ENCODE measurements at regions not wholly inside any gene's neighbourhood (a gene's known extent, or its start where the extent isn't known, plus 50 kb on each side); places are given as distances from the start of the nearest gene placed in this dataset.

GRCh38 chr3:99342383-99342782 is 296.0 kb upstream of the COL8A1 start:
- H4K5ac ChIP-seq (ENCODE audit: low read length), result no peak overlapping the region
- WGBS (ENCODE audit: extremely low coverage, insufficient coverage, low lambda C conversion rate), result no CpG with 5 or more reads among the region's 1 CpG
- no peaks in the 10 kb centered on the region for H3K27me3 ChIP-seq (ENCODE audit: insufficient read depth, low read length, poor library complexity)
- no peak overlapping the region for H4K8ac ChIP-seq (ENCODE audit: low read depth, low read length)
- H3K79me2 ChIP-seq (ENCODE audit: control insufficient read depth, insufficient read depth, low read length), result no peaks in the 10 kb centered on the region
- no peak overlapping the region for H3K27ac ChIP-seq (ENCODE audit: low read depth, low read length)
- no peak overlapping the region for H2BK15ac ChIP-seq (replicated peaks; ENCODE audit: low read depth)
- no peaks in the 10 kb centered on the region for H3K4me1 ChIP-seq (ENCODE audit: control insufficient read depth, low read depth, low read length)
- no peaks in the 10 kb centered on the region for H3K36me3 ChIP-seq (ENCODE audit: control insufficient read depth, insufficient read depth, low read length)
- H3K9ac ChIP-seq (ENCODE audit: low read length), result no peak overlapping the region
- no peak overlapping the region for H2BK120ac ChIP-seq (ENCODE audit: low read depth, low read length)
- H2BK5ac ChIP-seq (ENCODE audit: low read length), result no peak overlapping the region
- H3K4me2 ChIP-seq (ENCODE audit: low read length), result no peak overlapping the region
- DNase-seq, result no peak
- H3K4me3 ChIP-seq (ENCODE audit: low read length), result no peak overlapping the region
- H3K79me1 ChIP-seq (ENCODE audit: low read length), result no peaks in the 10 kb centered on the region
- H3K18ac ChIP-seq (ENCODE audit: low read length), result no peak overlapping the region
- H3K56ac ChIP-seq (ENCODE audit: low read length), result no peak overlapping the region
- no peak overlapping the region for H3K4ac ChIP-seq (ENCODE audit: low read depth, low read length)
- H2AK5ac ChIP-seq (ENCODE audit: low read length), result no peak overlapping the region
- no peak overlapping the region for H3K23ac ChIP-seq (ENCODE audit: low read length)

- Histone ChIP-seq H3K79me1 (ENCODE audit: low read length) (no peaks in the 10 kb centered on the region), H3K27me3 (ENCODE audit: insufficient read depth, low read length, poor library complexity) (no peaks in the 10 kb centered on the region), H3K9ac (ENCODE audit: low read length) (no peak overlapping the region), H2BK120ac (ENCODE audit: low read depth, low read length) (no peak overlapping the region), H4K5ac (ENCODE audit: low read length) (no peak overlapping the region), H3K36me3 (ENCODE audit: control insufficient read depth, insufficient read depth, low read length) (no peaks in the 10 kb centered on the region), H2BK5ac (ENCODE audit: low read length) (no peak overlapping the region), H3K18ac (ENCODE audit: low read length) (no peak overlapping the region), H3K56ac (ENCODE audit: low read length) (no peak overlapping the region), H3K4me1 (ENCODE audit: control insufficient read depth, low read depth, low read length) (no peaks in the 10 kb centered on the region), H3K4me3 (ENCODE audit: low read length) (no peak overlapping the region), H2BK15ac (replicated peaks; ENCODE audit: low read depth) (no peak overlapping the region), H3K4ac (ENCODE audit: low read depth, low read length) (no peak overlapping the region), H3K27ac (ENCODE audit: low read depth, low read length) (no peak overlapping the region), H2AK5ac (ENCODE audit: low read length) (no peak overlapping the region), H4K8ac (ENCODE audit: low read depth, low read length) (no peak overlapping the region), H3K23ac (ENCODE audit: low read length) (no peak overlapping the region), H3K79me2 (ENCODE audit: control insufficient read depth, insufficient read depth, low read length) (no peaks in the 10 kb centered on the region), H3K4me2 (ENCODE audit: low read length) (no peak overlapping the region)
- no peak for DNase-seq
- WGBS (ENCODE audit: extremely low coverage, insufficient coverage, low lambda C conversion rate), result no CpG with 5 or more reads among the region's 4 CpGs
Measured at GRCh38 chr3:99339222-99339621, 299.2 kb upstream of the COL8A1 start.

DNA sequence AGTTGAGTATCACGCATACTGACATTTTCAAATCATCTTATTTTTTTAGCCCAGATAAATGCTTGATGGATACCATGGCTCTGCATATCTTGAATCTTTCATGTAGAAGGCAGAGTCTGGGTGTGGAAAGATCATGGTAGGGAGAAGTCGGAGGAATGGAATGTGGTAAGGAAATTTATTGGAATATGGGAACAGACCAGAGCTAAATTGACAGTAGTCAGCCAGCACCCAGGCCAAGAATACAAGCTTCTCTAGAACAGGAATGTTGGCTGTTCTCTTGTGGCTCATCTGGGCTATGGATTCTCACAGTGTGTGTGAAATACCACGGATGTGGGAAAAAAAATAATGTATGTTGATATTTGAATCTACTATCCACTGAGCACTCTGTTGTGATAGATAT is 305.7 kb upstream of the COL8A1 start:
- H3K36me3 ChIP-seq (ENCODE audit: control insufficient read depth, insufficient read depth, low read length), result no peaks in the 10 kb centered on the region
- no peaks in the 10 kb centered on the region for H3K4me1 ChIP-seq (ENCODE audit: control insufficient read depth, low read depth, low read length)
- H3K18ac ChIP-seq (ENCODE audit: low read length), result no peak overlapping the region

DNA sequence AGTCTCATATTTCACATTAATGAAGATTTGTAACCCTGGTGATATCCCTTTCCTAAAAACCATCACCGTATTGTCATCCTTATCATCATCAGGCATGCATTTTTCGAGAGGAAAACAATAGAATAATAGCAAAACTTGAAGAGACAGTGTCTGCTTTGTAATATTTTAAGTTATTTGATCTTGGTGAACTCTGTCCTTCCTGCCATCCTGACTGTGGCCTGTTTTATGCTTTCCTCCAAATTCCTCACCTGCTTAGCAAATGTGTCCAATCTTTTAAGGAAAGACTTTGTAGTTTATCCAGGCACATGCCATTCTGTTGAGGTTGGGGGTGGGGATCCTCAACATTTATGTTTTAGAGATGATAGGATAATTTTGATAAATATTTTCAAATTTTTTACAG is 306.1 kb upstream of the COL8A1 start:
- H3K9ac ChIP-seq (ENCODE audit: low read length), result no peak overlapping the region

More for the DNA sequence above, 305.7 kb upstream of the COL8A1 start:
- no peaks in the 10 kb centered on the region for H3K27me3 ChIP-seq (ENCODE audit: insufficient read depth, low read length, poor library complexity)
- H2AK5ac ChIP-seq (ENCODE audit: low read length), result no peak overlapping the region
- no peak overlapping the region for H4K5ac ChIP-seq (ENCODE audit: low read length)
- H2BK120ac ChIP-seq (ENCODE audit: low read depth, low read length), result no peak overlapping the region
- no peak overlapping the region for H3K23ac ChIP-seq (ENCODE audit: low read length)
- H3K79me2 ChIP-seq (ENCODE audit: control insufficient read depth, insufficient read depth, low read length), result no peaks in the 10 kb centered on the region
- H4K8ac ChIP-seq (ENCODE audit: low read depth, low read length), result no peak overlapping the region
- no peak overlapping the region for H3K4ac ChIP-seq (ENCODE audit: low read depth, low read length)
- 100% methylated on average over 1 of the region's 3 CpGs for WGBS (ENCODE audit: extremely low coverage, insufficient coverage, low lambda C conversion rate)
- H3K4me2 ChIP-seq (ENCODE audit: low read length), result no peak overlapping the region
- no peak overlapping the region for H3K27ac ChIP-seq (ENCODE audit: low read depth, low read length)
- no peak overlapping the region for H3K4me3 ChIP-seq (ENCODE audit: low read length)
- no peaks in the 10 kb centered on the region for H3K79me1 ChIP-seq (ENCODE audit: low read length)
- DNase-seq, result peak; percentile 4
- no peak overlapping the region for H2BK5ac ChIP-seq (ENCODE audit: low read length)
- H2BK15ac ChIP-seq (replicated peaks; ENCODE audit: low read depth), result no peak overlapping the region
- H3K56ac ChIP-seq (ENCODE audit: low read length), result no peak overlapping the region
- H3K9ac ChIP-seq (ENCODE audit: low read length), result no peak overlapping the region

DNA sequence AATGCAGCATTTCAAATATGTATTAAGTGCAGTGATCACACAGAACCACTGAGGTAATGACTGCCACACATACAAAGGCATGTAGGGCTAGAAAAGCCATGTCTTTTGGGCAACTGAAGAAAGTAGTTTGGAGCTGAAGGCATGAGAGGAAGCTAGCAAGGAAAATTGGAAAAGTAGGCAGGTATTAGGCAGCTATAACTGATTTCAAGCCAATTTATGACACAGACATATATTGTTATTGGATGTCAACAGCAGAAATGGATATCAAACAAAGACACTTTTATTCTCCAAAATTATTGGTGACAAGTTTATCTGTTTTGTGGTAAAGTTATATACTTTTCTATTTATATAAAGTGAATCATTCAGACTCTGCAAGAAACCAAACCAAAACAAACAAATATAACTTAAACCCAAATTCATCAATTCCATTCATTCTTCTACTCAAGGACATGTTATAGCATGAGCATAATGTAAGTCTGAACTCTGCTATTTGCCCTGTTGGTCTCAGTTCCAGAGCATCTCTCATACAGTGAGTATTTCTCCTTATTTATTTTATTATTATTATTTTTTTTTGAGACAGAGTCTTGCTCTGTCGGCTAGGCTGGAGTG is 307.4 kb upstream of the COL8A1 start:
- Histone ChIP-seq H4K8ac (ENCODE audit: low read depth, low read length) (no peak overlapping the region), H3K23ac (ENCODE audit: low read length) (no peak overlapping the region), H3K4me3 (ENCODE audit: low read length) (no peak overlapping the region), H3K4ac (ENCODE audit: low read depth, low read length) (no peak overlapping the region), H3K56ac (ENCODE audit: low read length) (no peak overlapping the region), H2BK5ac (ENCODE audit: low read length) (no peak overlapping the region), H3K79me2 (ENCODE audit: control insufficient read depth, insufficient read depth, low read length) (no peaks in the 10 kb centered on the region), H3K4me1 (ENCODE audit: control insufficient read depth, low read depth, low read length) (no peaks in the 10 kb centered on the region), H3K9ac (ENCODE audit: low read length) (no peak overlapping the region), H2BK15ac (replicated peaks; ENCODE audit: low read depth) (no peak overlapping the region), H3K79me1 (ENCODE audit: low read length) (no peaks in the 10 kb centered on the region), H3K18ac (ENCODE audit: low read length) (no peak overlapping the region), H2BK120ac (ENCODE audit: low read depth, low read length) (no peak overlapping the region), H2AK5ac (ENCODE audit: low read length) (no peak overlapping the region), H4K5ac (ENCODE audit: low read length) (no peak overlapping the region), H3K4me2 (ENCODE audit: low read length) (no peak overlapping the region), H3K36me3 (ENCODE audit: control insufficient read depth, insufficient read depth, low read length) (no peaks in the 10 kb centered on the region), H3K27me3 (ENCODE audit: insufficient read depth, low read length, poor library complexity) (no peaks in the 10 kb centered on the region), H3K27ac (ENCODE audit: low read depth, low read length) (no peak overlapping the region)
- no CpG with 5 or more reads among the region's 1 CpG for WGBS (ENCODE audit: extremely low coverage, insufficient coverage, low lambda C conversion rate)
- DNase-seq, result no peak

More for the DNA sequence above, 306.1 kb upstream of the COL8A1 start:
- no peaks in the 10 kb centered on the region for H3K36me3 ChIP-seq (ENCODE audit: control insufficient read depth, insufficient read depth, low read length)
- H3K79me2 ChIP-seq (ENCODE audit: control insufficient read depth, insufficient read depth, low read length), result no peaks in the 10 kb centered on the region
- no peak overlapping the region for H2AK5ac ChIP-seq (ENCODE audit: low read length)
- H2BK5ac ChIP-seq (ENCODE audit: low read length), result no peak overlapping the region
- no peak overlapping the region for H4K8ac ChIP-seq (ENCODE audit: low read depth, low read length)
- H3K23ac ChIP-seq (ENCODE audit: low read length), result no peak overlapping the region
- no peaks in the 10 kb centered on the region for H3K4me1 ChIP-seq (ENCODE audit: control insufficient read depth, low read depth, low read length)
- no peak overlapping the region for H3K56ac ChIP-seq (ENCODE audit: low read length)
- no peak overlapping the region for H2BK15ac ChIP-seq (replicated peaks; ENCODE audit: low read depth)
- no peaks in the 10 kb centered on the region for H3K79me1 ChIP-seq (ENCODE audit: low read length)
- no peak overlapping the region for H2BK120ac ChIP-seq (ENCODE audit: low read depth, low read length)
- H3K4me3 ChIP-seq (ENCODE audit: low read length), result no peak overlapping the region
- H3K4me2 ChIP-seq (ENCODE audit: low read length), result no peak overlapping the region
- no peak overlapping the region for H3K27ac ChIP-seq (ENCODE audit: low read depth, low read length)
- H3K27me3 ChIP-seq (ENCODE audit: insufficient read depth, low read length, poor library complexity), result no peaks in the 10 kb centered on the region
- no peak overlapping the region for H3K18ac ChIP-seq (ENCODE audit: low read length)
- no peak overlapping the region for H4K5ac ChIP-seq (ENCODE audit: low read length)
- DNase-seq, result no peak
- WGBS (ENCODE audit: extremely low coverage, insufficient coverage, low lambda C conversion rate), result no CpG with 5 or more reads among the region's 2 CpGs
- no peak overlapping the region for H3K4ac ChIP-seq (ENCODE audit: low read depth, low read length)

GRCh38 chr3:99330281-99330680 is 308.1 kb upstream of the COL8A1 start:
- no peak overlapping the region for H4K8ac ChIP-seq (ENCODE audit: low read depth, low read length)
- no peak overlapping the region for H2AK5ac ChIP-seq (ENCODE audit: low read length)
- no peak overlapping the region for H2BK15ac ChIP-seq (replicated peaks; ENCODE audit: low read depth)
- no peak overlapping the region for H3K18ac ChIP-seq (ENCODE audit: low read length)
- H4K5ac ChIP-seq (ENCODE audit: low read length), result no peak overlapping the region
- H3K9ac ChIP-seq (ENCODE audit: low read length), result no peak overlapping the region
- no peaks in the 10 kb centered on the region for H3K27me3 ChIP-seq (ENCODE audit: insufficient read depth, low read length, poor library complexity)
- H3K4me3 ChIP-seq (ENCODE audit: low read length), result no peak overlapping the region
- no peak overlapping the region for H3K4ac ChIP-seq (ENCODE audit: low read depth, low read length)
- H2BK120ac ChIP-seq (ENCODE audit: low read depth, low read length), result no peak overlapping the region
- H3K27ac ChIP-seq (ENCODE audit: low read depth, low read length), result no peak overlapping the region
- H3K36me3 ChIP-seq (ENCODE audit: control insufficient read depth, insufficient read depth, low read length), result no peaks in the 10 kb centered on the region
- H2BK5ac ChIP-seq (ENCODE audit: low read length), result no peak overlapping the region
- H3K79me1 ChIP-seq (ENCODE audit: low read length), result no peaks in the 10 kb centered on the region
- DNase-seq, result no peak
- no peak overlapping the region for H3K4me2 ChIP-seq (ENCODE audit: low read length)
- WGBS (ENCODE audit: extremely low coverage, insufficient coverage, low lambda C conversion rate), result no CpG with 5 or more reads among the region's 2 CpGs
- H3K79me2 ChIP-seq (ENCODE audit: control insufficient read depth, insufficient read depth, low read length), result no peaks in the 10 kb centered on the region
- H3K56ac ChIP-seq (ENCODE audit: low read length), result no peak overlapping the region
- no peak overlapping the region for H3K23ac ChIP-seq (ENCODE audit: low read length)
- no peaks in the 10 kb centered on the region for H3K4me1 ChIP-seq (ENCODE audit: control insufficient read depth, low read depth, low read length)
